ENCODE measurements at regions not wholly inside any gene's neighbourhood (a gene's known extent, or its start where the extent isn't known, plus 50 kb on each side); places are given as distances from the start of the nearest gene placed in this dataset.

GRCh38 chr12:76706101-76706500, 57.8 kb upstream of the ZDHHC17 start:
- H3K36me3 ChIP-seq, result no peaks in the 10 kb centered on the region
- H3K4me1 ChIP-seq, result no peaks in the 10 kb centered on the region
- H3K4me3 ChIP-seq, result no peak overlapping the region
- intact Hi-C loops (cut with DNase I), result no loop called here
- no peak for DNase-seq
- no peak overlapping the region for H3K27ac ChIP-seq
- TF ChIP-seq CTCF (IDR thresholded peaks at IDR 0.05), result no peak
- no peak for TF ChIP-seq POLR2A (IDR thresholded peaks at IDR 0.05)
- no peaks in the 10 kb centered on the region for H3K27me3 ChIP-seq
- no peaks in the 10 kb centered on the region for H3K9me3 ChIP-seq

DNA sequence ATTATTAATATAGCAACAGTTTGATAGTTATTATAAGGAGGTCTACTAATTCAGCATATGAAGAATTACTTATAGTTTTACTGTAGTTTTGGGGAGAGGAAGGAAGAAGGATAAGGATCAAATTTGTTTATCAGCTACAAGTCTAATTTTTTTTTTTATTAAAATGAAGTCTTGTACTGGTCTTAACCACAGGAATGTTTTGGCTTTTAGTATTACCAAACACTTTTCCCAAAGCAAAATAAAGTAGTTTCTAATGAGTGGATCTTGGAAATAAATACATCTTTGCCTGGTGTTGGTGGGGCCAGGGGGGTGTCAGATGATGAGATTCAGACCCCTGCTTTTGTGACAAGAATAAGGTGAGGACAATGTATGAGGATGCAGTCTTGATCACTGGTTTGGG, 57.2 kb upstream of the ZDHHC17 start:
- Histone ChIP-seq H3K4me1 (no peaks in the 10 kb centered on the region), H3K9me3 (no peaks in the 10 kb centered on the region), H3K36me3 (no peaks in the 10 kb centered on the region), H3K27me3 (no peaks in the 10 kb centered on the region), H3K4me3 (no peak overlapping the region), H3K27ac (no peak overlapping the region)
- intact Hi-C loops (cut with DNase I), result no loop called here
- no peak for TF ChIP-seq POLR2A (IDR thresholded peaks at IDR 0.05)
- TF ChIP-seq CTCF (IDR thresholded peaks at IDR 0.05), result no peak
- DNase-seq, result no peak

DNA sequence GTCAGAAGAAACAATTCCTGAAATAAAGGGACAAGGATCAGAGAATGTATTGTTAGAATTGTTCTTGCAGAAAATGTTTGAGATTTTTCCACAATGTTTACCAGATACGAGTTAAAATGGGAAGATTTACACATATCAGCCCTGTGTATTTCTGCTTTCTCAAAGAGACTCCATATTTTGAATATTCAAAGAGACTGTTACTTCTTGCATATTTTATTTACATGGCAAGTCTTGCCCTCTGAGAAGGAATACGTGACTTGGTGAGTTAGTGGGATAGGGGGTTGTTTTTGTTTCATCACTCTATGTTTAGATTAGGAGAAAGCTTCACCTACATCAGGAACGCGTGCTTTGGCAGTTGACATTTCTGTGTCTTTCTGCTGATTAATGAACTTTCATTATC, 56.1 kb upstream of the ZDHHC17 start:
- Histone ChIP-seq H3K27ac (no peak overlapping the region), H3K36me3 (no peaks in the 10 kb centered on the region), H3K4me1 (no peaks in the 10 kb centered on the region), H3K27me3 (no peaks in the 10 kb centered on the region), H3K4me3 (no peak overlapping the region), H3K9me3 (no peaks in the 10 kb centered on the region)
- intact Hi-C loops (cut with DNase I), result no loop called here
- no peak for TF ChIP-seq POLR2A (IDR thresholded peaks at IDR 0.05)
- no peak for TF ChIP-seq CTCF (IDR thresholded peaks at IDR 0.05)
- 52 to 60% methylated on average over 4 of the region's 4 CpGs for WGBS, 2 donors
- no peak for DNase-seq

DNA sequence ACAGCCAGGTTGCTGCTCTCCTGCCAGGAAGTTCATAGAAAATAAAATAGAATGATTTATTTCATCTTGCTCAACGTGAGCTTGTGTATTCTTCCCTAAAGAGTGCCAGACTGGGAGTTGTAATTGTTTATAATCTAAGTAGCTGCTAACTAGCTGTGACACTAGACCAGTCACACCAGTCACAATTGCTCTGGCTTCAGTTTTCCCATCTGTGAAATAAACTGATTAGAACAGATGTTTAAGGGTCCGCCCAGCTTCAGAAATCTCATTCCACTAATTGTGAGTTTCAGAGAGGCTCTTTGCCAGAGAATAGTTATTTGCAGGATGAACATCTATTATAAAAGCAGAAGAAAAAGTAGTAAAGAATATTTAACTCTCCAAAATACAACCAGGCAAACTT, 55.6 kb upstream of the ZDHHC17 start:
- Histone ChIP-seq H3K4me3 (no peak overlapping the region), H3K9me3 (no peaks in the 10 kb centered on the region), H3K27me3 (no peaks in the 10 kb centered on the region), H3K4me1 (no peaks in the 10 kb centered on the region), H3K27ac (no peak overlapping the region), H3K36me3 (no peaks in the 10 kb centered on the region)
- intact Hi-C loops (cut with DNase I), result no loop called here
- WGBS, 2 donors, result 41 to 43% methylated on average over 2 of the region's 2 CpGs
- TF ChIP-seq CTCF (IDR thresholded peaks at IDR 0.05) (no peak), POLR2A (IDR thresholded peaks at IDR 0.05) (no peak)
- DNase-seq, result no peak

DNA sequence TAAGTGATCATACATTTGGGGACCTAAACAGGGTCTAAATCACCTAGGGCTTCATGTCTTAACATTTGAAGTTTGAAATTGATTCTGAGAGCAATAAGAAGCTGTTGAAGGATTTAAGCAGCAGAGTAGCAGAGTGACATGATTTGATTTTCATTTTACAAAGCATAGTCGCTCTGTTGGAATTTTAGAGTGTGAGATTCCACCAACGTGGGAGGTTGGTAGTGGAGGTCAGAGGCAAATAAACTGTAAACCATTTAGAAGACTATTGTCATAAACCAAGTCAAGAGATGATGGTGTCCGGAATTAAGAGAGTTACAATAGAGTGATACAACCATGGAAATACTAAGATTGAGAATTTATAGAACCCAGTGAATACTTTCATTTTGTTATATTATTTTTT, 52.7 kb upstream of the ZDHHC17 start:
- Histone ChIP-seq H3K4me1 (no peaks in the 10 kb centered on the region), H3K36me3 (no peaks in the 10 kb centered on the region), H3K9me3 (no peaks in the 10 kb centered on the region), H3K4me3 (no peak overlapping the region), H3K27me3 (no peaks in the 10 kb centered on the region), H3K27ac (no peak overlapping the region)
- no peak for DNase-seq
- intact Hi-C loops (cut with DNase I), result no loop called here
- WGBS, 2 donors, result 66 to 70% methylated on average over 3 of the region's 3 CpGs
- TF ChIP-seq CTCF (IDR thresholded peaks at IDR 0.05) (no peak), POLR2A (IDR thresholded peaks at IDR 0.05) (no peak)

Data from esophagus squamous epithelium (tissue), 5 donors.